Ishikawa (cell line): ENCODE measurements at regions not wholly inside any gene's neighbourhood (a gene's known extent, or its start where the extent isn't known, plus 50 kb on each side); places are given as distances from the start of the nearest gene placed in this dataset.

Experiments used
- CEBPB ChIP-seq: IDR thresholded peaks from 2 replicates; pipeline ENCODE4 v1.6.1; 2012
- CREB1 ChIP-seq: IDR thresholded peaks from 2 replicates; pipeline ENCODE4 v1.6.1; 2012; ENCODE audit warnings: low read depth
- EGR1 ChIP-seq: IDR thresholded peaks from 2 replicates; pipeline ENCODE4 v1.6.1; 2012
- EP300 ChIP-seq: IDR thresholded peaks from 2 replicates; pipeline ENCODE4 v1.6.1; 2012; ENCODE audit warnings: borderline replicate concordance
- FOXM1 ChIP-seq: IDR thresholded peaks from 2 replicates; pipeline ENCODE4 v1.6.1; 2012; ENCODE audit warnings: low read depth, borderline replicate concordance
- MAX ChIP-seq: IDR thresholded peaks from 2 replicates; pipeline ENCODE4 v1.6.1; 2012
- NFIC ChIP-seq: IDR thresholded peaks from 2 replicates; pipeline ENCODE4 v1.6.1; 2012
- RAD21 ChIP-seq: IDR thresholded peaks from 2 replicates; pipeline ENCODE4 v1.6.1; 2012; ENCODE audit warnings: low read depth
- TAF1 ChIP-seq: IDR thresholded peaks from 2 replicates; pipeline ENCODE4 v1.6.1; 2012; ENCODE audit warnings: low read depth, mild to moderate bottlenecking
- TCF12 ChIP-seq: IDR thresholded peaks from 2 replicates; pipeline ENCODE4 v1.6.1; 2012; ENCODE audit warnings: low read depth
- TEAD4 ChIP-seq: IDR thresholded peaks from 2 replicates; pipeline ENCODE4 v1.6.1; 2012
- YY1 ChIP-seq: IDR thresholded peaks from 2 replicates; pipeline ENCODE4 v1.6.1; 2012; ENCODE audit warnings: low read depth
- ZBTB7A ChIP-seq: IDR thresholded peaks from 2 replicates; pipeline ENCODE4 v1.6.1; 2012; ENCODE audit warnings: low read depth
- TF ChIP-seq, protein P1 (sequence below): IDR thresholded peaks from 2 replicates; pipeline ENCODE4 v1.6.1; 2012
- TF ChIP-seq, protein P2 (sequence below): IDR thresholded peaks from 2 replicates; pipeline ENCODE4 v1.6.1; 2012; ENCODE audit warnings: low read depth, mild to moderate bottlenecking

DNA sequence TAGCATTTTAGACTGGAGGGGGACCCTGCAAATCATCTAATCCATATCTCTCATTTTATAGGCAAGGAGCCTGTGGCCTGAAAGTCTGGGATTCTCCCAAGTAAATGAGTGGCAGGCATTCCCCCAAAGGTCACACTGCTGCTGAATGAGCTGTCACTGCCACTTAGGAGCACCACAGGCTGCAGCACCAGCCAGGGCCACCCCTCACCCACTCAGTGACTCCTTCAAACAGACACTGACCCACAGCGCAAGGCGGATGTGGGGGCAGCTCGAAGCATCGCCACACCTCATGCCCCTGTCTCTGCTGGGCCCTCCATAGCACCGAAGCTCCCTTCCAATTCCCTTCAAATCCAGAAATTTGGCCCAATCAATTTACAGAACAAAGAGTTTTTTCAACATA, 119.9 kb upstream of the ARID1B start:
- TF ChIP-seq, protein P1, sequence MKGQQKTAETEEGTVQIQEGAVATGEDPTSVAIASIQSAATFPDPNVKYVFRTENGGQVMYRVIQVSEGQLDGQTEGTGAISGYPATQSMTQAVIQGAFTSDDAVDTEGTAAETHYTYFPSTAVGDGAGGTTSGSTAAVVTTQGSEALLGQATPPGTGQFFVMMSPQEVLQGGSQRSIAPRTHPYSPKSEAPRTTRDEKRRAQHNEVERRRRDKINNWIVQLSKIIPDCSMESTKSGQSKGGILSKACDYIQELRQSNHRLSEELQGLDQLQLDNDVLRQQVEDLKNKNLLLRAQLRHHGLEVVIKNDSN: no peak
- no peak for TF ChIP-seq FOXM1
- no peak for TF ChIP-seq RAD21
- no peak for TF ChIP-seq MAX
- no peak for TF ChIP-seq TCF12
- no peak for TF ChIP-seq YY1
- no peak for TF ChIP-seq TAF1
- no peak for TF ChIP-seq NFIC
- no peak for TF ChIP-seq EGR1
- TF ChIP-seq, protein P2, sequence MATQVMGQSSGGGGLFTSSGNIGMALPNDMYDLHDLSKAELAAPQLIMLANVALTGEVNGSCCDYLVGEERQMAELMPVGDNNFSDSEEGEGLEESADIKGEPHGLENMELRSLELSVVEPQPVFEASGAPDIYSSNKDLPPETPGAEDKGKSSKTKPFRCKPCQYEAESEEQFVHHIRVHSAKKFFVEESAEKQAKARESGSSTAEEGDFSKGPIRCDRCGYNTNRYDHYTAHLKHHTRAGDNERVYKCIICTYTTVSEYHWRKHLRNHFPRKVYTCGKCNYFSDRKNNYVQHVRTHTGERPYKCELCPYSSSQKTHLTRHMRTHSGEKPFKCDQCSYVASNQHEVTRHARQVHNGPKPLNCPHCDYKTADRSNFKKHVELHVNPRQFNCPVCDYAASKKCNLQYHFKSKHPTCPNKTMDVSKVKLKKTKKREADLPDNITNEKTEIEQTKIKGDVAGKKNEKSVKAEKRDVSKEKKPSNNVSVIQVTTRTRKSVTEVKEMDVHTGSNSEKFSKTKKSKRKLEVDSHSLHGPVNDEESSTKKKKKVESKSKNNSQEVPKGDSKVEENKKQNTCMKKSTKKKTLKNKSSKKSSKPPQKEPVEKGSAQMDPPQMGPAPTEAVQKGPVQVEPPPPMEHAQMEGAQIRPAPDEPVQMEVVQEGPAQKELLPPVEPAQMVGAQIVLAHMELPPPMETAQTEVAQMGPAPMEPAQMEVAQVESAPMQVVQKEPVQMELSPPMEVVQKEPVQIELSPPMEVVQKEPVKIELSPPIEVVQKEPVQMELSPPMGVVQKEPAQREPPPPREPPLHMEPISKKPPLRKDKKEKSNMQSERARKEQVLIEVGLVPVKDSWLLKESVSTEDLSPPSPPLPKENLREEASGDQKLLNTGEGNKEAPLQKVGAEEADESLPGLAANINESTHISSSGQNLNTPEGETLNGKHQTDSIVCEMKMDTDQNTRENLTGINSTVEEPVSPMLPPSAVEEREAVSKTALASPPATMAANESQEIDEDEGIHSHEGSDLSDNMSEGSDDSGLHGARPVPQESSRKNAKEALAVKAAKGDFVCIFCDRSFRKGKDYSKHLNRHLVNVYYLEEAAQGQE: no peak
- TF ChIP-seq TEAD4: no peak
- no peak for TF ChIP-seq ZBTB7A
- TF ChIP-seq EP300: no peak
- TF ChIP-seq CEBPB: no peak
- no peak for TF ChIP-seq CREB1

DNA sequence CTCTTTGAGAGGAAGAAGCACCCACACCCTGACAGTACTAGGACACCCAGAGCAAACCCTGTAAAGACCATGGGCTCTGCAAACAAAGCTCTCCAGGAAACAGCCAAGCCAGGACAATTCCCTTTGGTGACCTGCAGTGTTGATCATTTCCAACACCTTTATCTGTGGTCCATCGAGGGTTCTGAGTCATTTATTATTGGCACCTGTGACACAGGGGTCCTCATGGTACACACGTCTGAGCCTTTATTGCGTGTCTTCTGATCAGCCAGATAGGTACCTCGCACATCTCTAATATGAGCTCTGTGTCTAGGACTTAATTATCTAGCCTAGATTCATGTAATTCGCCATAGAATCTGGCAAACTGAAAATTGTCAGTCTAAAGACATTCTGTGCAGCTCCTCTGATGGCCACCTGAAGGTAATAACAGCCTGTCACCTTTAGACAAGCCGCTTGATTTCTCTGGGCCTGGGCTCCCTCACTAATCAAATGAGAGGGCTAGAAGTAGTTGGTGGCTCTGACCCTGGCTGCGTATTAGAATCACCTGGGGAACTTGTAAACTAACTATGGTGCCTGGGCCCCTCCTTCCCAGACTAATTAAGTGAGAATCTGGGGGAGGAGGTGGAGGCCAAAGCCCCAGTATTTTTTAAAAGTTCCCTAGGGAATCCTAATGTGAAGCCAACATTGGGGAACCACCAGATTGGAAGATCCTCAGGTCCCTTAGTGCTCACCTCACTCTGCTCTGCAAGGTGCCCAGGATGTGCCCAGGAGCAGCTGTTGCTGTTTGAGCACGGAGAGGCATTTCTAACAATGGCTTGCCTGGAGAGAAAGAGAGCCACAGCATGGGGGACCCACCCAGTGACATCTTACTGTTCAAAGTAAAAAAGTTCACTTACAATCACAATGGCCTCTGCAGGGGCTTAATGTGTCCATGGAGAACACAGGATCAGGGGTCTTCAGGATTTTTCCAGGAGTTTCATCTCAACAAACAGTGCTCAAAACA, 122.0 kb upstream of the ARID1B start:
- no peak for TF ChIP-seq MAX
- no peak for TF ChIP-seq CREB1
- no peak for TF ChIP-seq TCF12
- no peak for TF ChIP-seq TEAD4
- TF ChIP-seq RAD21: no peak
- TF ChIP-seq FOXM1: no peak

DNA sequence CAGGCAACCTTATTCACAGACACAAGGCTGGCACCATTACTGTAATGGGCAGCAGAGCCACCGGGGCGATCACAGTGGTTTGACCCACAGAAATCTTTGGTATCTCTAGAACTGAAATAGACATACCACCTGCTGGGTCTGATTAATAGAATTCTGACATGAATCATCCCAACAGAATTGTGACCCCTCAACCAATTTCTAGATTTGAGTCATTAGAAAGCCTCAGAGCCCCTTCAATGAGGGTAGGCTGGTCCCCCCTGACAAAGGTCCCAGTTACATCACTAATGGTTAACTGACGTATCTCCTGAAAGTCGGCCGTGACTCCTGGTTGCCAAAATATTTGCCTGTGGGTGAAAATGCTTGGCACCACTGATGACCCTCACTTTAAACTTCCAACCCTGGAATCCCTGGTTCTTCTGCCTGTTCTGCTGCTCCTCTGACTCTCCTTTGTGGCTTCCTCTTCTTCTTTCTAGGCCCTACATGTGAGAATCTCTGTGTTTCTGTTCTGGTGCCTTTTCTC, 124.9 kb upstream of the ARID1B start:
- TF ChIP-seq FOXM1: no peak
- TF ChIP-seq MAX: no peak
- TF ChIP-seq ZBTB7A: no peak
- TF ChIP-seq EP300: no peak
- no peak for TF ChIP-seq EGR1
- TF ChIP-seq CEBPB: no peak
- no peak for TF ChIP-seq TAF1
- no peak for TF ChIP-seq TCF12
- no peak for TF ChIP-seq NFIC
- TF ChIP-seq, protein P1: no peak
- TF ChIP-seq, protein P2: no peak

DNA sequence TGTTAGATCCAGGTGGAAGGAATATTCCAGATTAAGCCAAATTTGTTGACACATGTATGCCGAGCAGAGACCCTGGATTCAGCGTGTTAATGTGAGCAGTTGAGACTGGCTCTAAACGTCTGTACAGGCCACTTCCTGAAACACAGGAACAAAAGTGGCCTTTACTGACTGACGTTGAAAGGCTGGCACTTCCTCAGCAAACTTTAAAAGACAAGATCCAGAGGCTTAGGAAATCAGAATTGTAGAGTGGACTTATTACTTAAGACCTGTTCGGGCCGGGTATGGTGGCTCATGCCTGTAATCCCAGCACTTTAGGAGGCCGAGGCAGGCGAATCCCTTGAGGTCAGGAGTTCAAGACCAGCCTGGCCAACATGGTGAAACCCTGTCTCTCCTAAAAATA, 125.7 kb upstream of the ARID1B start:
- TF ChIP-seq CREB1 (no peak), TEAD4 (no peak), FOXM1 (no peak), NFIC (no peak), TAF1 (no peak), CEBPB (no peak), EGR1 (no peak), YY1 (no peak), EP300 (no peak), RAD21 (no peak), TCF12 (no peak), ZBTB7A (no peak), MAX (no peak)
- TF ChIP-seq, protein P1: no peak
- TF ChIP-seq, protein P2: no peak
